GM12878 (cell line): ENCODE measurements at regions not wholly inside any gene's neighbourhood (a gene's known extent, or its start where the extent isn't known, plus 50 kb on each side); places are given as distances from the start of the nearest gene placed in this dataset.

Experiments used
- ATAC-seq: fragments of 200-7000 bp; cut with Tn5 transposase; 3 replicates; pipeline ENCODE4 v1.9.1; 2020; ENCODE audit warnings: mild to moderate bottlenecking, moderate library complexity
- BruUV-seq: library from RNA; stranded (reverse); fragments of 400-500 nt; replicated peaks from 2 replicates; lab custom pipeline; 2021; lab: Mats Ljungman, UMichigan
- CTCF ChIA-PET: fragments of 300-600 bp; sonication (Branson Sonifier 250); formaldehyde crosslinking; extraction: SDS; loops from one replicate; lab custom pipeline; 2021; ENCODE audit warnings: inconsistent platforms; lab: Yijun Ruan, JAX
- POLR2A ChIA-PET: fragments of 350-600 bp; formaldehyde crosslinking; extraction: SDS; loops from one replicate; lab custom pipeline; 2021; ENCODE audit warnings: inconsistent platforms; lab: Charles Lee
- RAD21 ChIA-PET: fragments of 300-600 bp; sonication (Branson Sonifier 250); formaldehyde crosslinking; loops from one replicate; lab custom pipeline; 2023; ENCODE audit warnings: antibody characterized with exemption; ENCODE audit not compliant: unreplicated experiment; lab: Charles Lee
- SMC1A ChIA-PET: fragments of 300-600 bp; sonication (Branson Sonifier 250); formaldehyde crosslinking; loops from one replicate; lab custom pipeline; 2023; ENCODE audit not compliant: unreplicated experiment, uncharacterized antibody; lab: Charles Lee
- DNase-seq: peaks from one replicate; pipeline ENCODE4 v3.0.0-alpha.2; 2011; ENCODE audit warnings: low read depth, low spot score
- FAIRE-seq: peaks from 3 replicates; lab custom pipeline; 2011; peaks lifted over from hg19 to GRCh38; lab: Jason Lieb, UNC
- H2AFZ ChIP-seq: 2 replicates; pipeline ENCODE4 v1.6.0; 2011; ENCODE audit warnings: low read depth, low read length, control low read depth; ENCODE audit not compliant: control insufficient read depth
- H3K27ac ChIP-seq: 2 replicates; pipeline ENCODE4 v1.5.1; 2011; ENCODE audit warnings: control low read depth; ENCODE audit not compliant: control insufficient read depth, insufficient read depth
- H3K27me3 ChIP-seq, 2 experiments: replicated peaks in 1 of 2; 2 replicates each; pipeline versions ENCODE4 v1.6.0 to v1.6.1; 2011; ENCODE audit warnings: low read length in 1 of 2; ENCODE audit not compliant: control insufficient read depth in 2 of 2, insufficient read depth in 2 of 2
- H3K36me3 ChIP-seq, 2 experiments: 2 replicates each; pipeline ENCODE4 v1.5.1; 2011; ENCODE audit warnings: low read length in 1 of 2; ENCODE audit not compliant: control insufficient read depth in 2 of 2, insufficient read depth in 2 of 2
- H3K4me1 ChIP-seq: 2 replicates; pipeline ENCODE4 v1.6.1; 2011; ENCODE audit warnings: mild to moderate bottlenecking, low read length, moderate library complexity, mixed read lengths; ENCODE audit not compliant: control insufficient read depth, insufficient read depth
- H3K4me2 ChIP-seq: 2 replicates; pipeline ENCODE4 v1.6.0; 2011; ENCODE audit warnings: control low read depth; ENCODE audit not compliant: control insufficient read depth, insufficient read depth
- H3K4me3 ChIP-seq: fragments of 200-600 bp; sonication (generic); 2 replicates; pipeline ENCODE4 v1.5.1; 2016
- H3K79me2 ChIP-seq: 2 replicates; pipeline ENCODE4 v1.6.0; 2011; ENCODE audit warnings: low read length; ENCODE audit not compliant: control insufficient read depth, insufficient read depth
- H3K9ac ChIP-seq: 2 replicates; pipeline ENCODE4 v1.8.0; 2011; ENCODE audit warnings: low read length, control low read depth, mixed read lengths; ENCODE audit not compliant: control insufficient read depth, insufficient read depth
- H3K9me3 ChIP-seq: replicated peaks from 3 replicates; pipeline ENCODE4 v1.5.1; 2011; ENCODE audit warnings: mild to moderate bottlenecking, low read length; ENCODE audit not compliant: control insufficient read depth, insufficient read depth
- H4K20me1 ChIP-seq: 2 replicates; pipeline ENCODE4 v1.6.0; 2011; ENCODE audit not compliant: control insufficient read depth, insufficient read depth
- CBFB ChIP-seq: IDR thresholded peaks from 2 replicates; pipeline ENCODE4 v1.6.1; 2016; ENCODE audit warnings: antibody characterized with exemption, low read depth
- CREM ChIP-seq: IDR thresholded peaks from 2 replicates; pipeline ENCODE4 v1.6.1; 2014; ENCODE audit warnings: antibody characterized with exemption, low read depth
- DPF2 ChIP-seq: fragments of 450-650 bp; IDR thresholded peaks from 2 replicates; pipeline ENCODE4 v1.6.1; 2017; ENCODE audit warnings: mild to moderate bottlenecking
- EED ChIP-seq: sonication (generic); IDR thresholded peaks from 2 replicates; pipeline ENCODE4 v1.6.1; 2016; ENCODE audit warnings: antibody characterized with exemption, low read depth
- HCFC1 ChIP-seq: fragments of 150-350 bp; IDR thresholded peaks from 2 replicates; pipeline ENCODE4 v1.6.1; 2014; ENCODE audit warnings: low read length
- HDAC2 ChIP-seq: fragments of 200-600 bp; sonication (generic); IDR thresholded peaks from 2 replicates; pipeline ENCODE4 v1.6.1; 2017
- NFIC ChIP-seq: IDR thresholded peaks from 2 replicates; pipeline ENCODE4 v1.6.1; 2012; ENCODE audit warnings: low read depth, mild to moderate bottlenecking, inconsistent platforms, low read length, moderate library complexity
- RCOR1 ChIP-seq: conservative IDR thresholded peaks from 2 replicates; pipeline ENCODE4 v1.6.1; 2012; ENCODE audit warnings: low read depth, low read length, improper control_type of control experiment
- TAF1 ChIP-seq: IDR thresholded peaks from 2 replicates; pipeline ENCODE4 v1.6.1; 2011; ENCODE audit warnings: mild to moderate bottlenecking, low read depth, low read length, borderline replicate concordance
- ZNF24 ChIP-seq: fragments of 450-650 bp; IDR thresholded peaks from 2 replicates; pipeline ENCODE4 v1.6.1; 2017; ENCODE audit warnings: antibody characterized with exemption, mild to moderate bottlenecking
- ZNF274 ChIP-seq: IDR thresholded peaks from one replicate; pipeline ENCODE4 v1.8.0; 2011; ENCODE audit not compliant: insufficient read length, insufficient read depth
- WGBS: methylation state at CpG from one replicate; pipeline ENCODE4 v1.1.6; 2016; ENCODE audit warnings: low lambda C conversion rate; ENCODE audit not compliant: insufficient replicate concordance, insufficient coverage; ENCODE audit errors: missing lambda C conversion rate; 5-methylcytosine and 5-hydroxymethylcytosine counted together
- in situ Hi-C: fragments of 300-500 bp; cut with MboI; formaldehyde crosslinking; loops from 9 replicates; pipeline ENCODE4 v1.14.3; 2018; ENCODE audit warnings: mixed read lengths
- intact Hi-C: fragments of 100-400 bp; cut with micrococcal nuclease; formaldehyde crosslinking; loops from one replicate; pipeline ENCODE4 v1.14.2; 2022; ENCODE audit not compliant: unreplicated experiment
- TF ChIP-seq, protein P1 (sequence below): fragments of 450-650 bp; formaldehyde crosslinking; IDR thresholded peaks from 2 replicates; pipeline ENCODE4 v1.4.0; 2020; ENCODE audit warnings: mild to moderate bottlenecking, moderate library complexity
- TF ChIP-seq, protein P2 (sequence below): IDR thresholded peaks from 2 replicates; pipeline ENCODE4 v1.6.1; 2011; ENCODE audit warnings: low read depth, mild to moderate bottlenecking, low read length, moderate library complexity, borderline replicate concordance; ENCODE audit errors: extremely low read depth

DNA sequence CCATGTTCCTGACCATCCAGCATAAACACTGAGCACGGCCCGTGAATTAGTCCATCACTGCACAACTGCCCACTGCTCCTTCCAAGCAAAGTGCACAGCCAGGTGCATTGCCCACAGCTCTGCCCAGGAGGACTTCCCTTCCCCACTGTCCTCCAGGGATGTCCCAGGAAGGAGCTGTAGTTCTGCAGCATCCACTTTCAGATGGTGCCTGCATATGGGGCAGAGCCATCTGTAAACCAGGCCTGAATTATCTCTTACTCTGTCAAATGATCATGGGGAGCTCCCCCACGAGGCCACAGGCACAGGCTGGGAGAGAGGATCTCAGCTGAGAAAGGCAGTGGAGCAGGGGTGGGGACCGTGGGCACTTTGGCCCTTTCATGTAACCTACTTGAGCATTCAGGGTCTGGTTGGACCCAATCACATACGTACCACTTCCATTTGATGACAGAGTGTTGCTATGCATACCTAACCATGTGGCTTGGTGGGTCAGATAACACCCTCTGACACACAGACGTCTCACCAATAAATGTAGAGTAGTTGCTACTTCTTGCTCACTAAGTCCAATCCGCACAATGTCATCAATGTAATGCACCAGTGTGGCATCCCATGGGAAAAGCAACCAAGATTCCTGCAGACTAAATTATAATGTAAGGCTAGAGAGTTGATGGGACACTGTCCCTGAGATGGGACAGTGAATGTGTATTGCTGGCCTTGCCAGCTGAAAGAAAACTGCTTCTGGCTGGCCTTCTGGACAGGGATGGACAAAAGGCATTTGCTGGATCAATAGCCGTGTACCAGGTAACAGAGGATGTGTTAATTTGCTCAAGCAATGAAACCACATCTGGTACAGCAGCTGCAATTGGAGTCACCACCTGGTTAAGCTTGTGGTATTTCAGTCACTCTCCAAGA lies 113.8 kb upstream of the C14orf180 start (continued):
- TF ChIP-seq, protein P1, sequence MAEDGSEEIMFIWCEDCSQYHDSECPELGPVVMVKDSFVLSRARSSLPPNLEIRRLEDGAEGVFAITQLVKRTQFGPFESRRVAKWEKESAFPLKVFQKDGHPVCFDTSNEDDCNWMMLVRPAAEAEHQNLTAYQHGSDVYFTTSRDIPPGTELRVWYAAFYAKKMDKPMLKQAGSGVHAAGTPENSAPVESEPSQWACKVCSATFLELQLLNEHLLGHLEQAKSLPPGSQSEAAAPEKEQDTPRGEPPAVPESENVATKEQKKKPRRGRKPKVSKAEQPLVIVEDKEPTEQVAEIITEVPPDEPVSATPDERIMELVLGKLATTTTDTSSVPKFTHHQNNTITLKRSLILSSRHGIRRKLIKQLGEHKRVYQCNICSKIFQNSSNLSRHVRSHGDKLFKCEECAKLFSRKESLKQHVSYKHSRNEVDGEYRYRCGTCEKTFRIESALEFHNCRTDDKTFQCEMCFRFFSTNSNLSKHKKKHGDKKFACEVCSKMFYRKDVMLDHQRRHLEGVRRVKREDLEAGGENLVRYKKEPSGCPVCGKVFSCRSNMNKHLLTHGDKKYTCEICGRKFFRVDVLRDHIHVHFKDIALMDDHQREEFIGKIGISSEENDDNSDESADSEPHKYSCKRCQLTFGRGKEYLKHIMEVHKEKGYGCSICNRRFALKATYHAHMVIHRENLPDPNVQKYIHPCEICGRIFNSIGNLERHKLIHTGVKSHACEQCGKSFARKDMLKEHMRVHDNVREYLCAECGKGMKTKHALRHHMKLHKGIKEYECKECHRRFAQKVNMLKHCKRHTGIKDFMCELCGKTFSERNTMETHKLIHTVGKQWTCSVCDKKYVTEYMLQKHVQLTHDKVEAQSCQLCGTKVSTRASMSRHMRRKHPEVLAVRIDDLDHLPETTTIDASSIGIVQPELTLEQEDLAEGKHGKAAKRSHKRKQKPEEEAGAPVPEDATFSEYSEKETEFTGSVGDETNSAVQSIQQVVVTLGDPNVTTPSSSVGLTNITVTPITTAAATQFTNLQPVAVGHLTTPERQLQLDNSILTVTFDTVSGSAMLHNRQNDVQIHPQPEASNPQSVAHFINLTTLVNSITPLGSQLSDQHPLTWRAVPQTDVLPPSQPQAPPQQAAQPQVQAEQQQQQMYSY (CRISPR knock-in tag), result no peak
- no peak for TF ChIP-seq DPF2
- TF ChIP-seq NFIC, result no peak
- no peak for TF ChIP-seq EED
- no peak for TF ChIP-seq CREM
- TF ChIP-seq, protein P2, sequence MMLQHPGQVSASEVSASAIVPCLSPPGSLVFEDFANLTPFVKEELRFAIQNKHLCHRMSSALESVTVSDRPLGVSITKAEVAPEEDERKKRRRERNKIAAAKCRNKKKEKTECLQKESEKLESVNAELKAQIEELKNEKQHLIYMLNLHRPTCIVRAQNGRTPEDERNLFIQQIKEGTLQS, result no peak
- TF ChIP-seq TAF1, result no peak

DNA sequence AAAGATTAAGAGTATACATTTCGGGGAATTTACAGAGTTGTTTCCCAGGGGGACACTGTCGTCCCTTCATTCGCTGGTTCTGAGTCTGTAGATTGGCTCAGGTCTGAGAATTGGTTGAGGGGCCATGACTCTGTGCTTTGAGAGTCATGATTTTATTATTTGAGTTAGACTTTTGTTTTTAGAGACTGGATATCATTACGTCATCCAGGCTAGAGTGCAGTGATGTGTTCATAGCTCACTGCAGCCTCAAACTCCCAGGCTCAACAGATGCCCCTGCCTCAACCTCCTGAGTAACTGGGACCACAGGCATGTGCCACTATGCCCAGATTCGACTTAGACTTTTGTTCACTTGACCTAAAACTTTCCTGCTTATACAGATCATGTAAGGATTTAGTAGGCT lies 112.3 kb upstream of the C14orf180 start:
- intact Hi-C loops, result no loop called here
- POLR2A ChIA-PET, result no interaction called here
- TF ChIP-seq RCOR1 (no peak), ZNF274 (no peak), HCFC1 (no peak), ZNF24 (no peak), HDAC2 (no peak), CBFB (no peak)
- TF ChIP-seq, protein P1 (CRISPR knock-in tag), result no peak

More for the DNA sequence above, 112.3 kb upstream of the C14orf180 start:
- 2% methylated on average over 5 of the region's 5 CpGs for WGBS
- ChIA-PET CTCF (no interaction called here), RAD21 (no interaction called here), SMC1A (no interaction called here)
- no peak for ATAC-seq
- Histone ChIP-seq H4K20me1 (no peaks in the 10 kb centered on the region; the same call in 1 of the 2 replicates), H3K9me3 (no peaks in the 10 kb centered on the region), H3K4me1 (no peaks in the 10 kb centered on the region), H2AFZ (no peak overlapping the region), H3K27me3 (peaks cover 0 to 6% of the 10 kb centered on the region in 2 experiments; a peak in 3 of 4 replicates), H3K4me2 (no peak overlapping the region), H3K27ac (no peak overlapping the region), H3K4me3 (no peak overlapping the region), H3K79me2 (no peaks in the 10 kb centered on the region), H3K9ac (no peak overlapping the region), H3K36me3 (no peaks in the 10 kb centered on the region)
- DNase-seq, result no peak
- in situ Hi-C loops, result no loop called here
- no peak for FAIRE-seq
- BruUV-seq, result no TSS peak
